SK-N-SH treated with all-trans-retinoic acid at 6 μM for 48 hours (cell line): ENCODE measurements at regions not wholly inside any gene's neighbourhood (a gene's known extent, or its start where the extent isn't known, plus 50 kb on each side); places are given as distances from the start of the nearest gene placed in this dataset.

ENCODE experiments used
- ATAC-seq: fragments of 200-7000 bp; cut with Tn5 transposase; 3 replicates; pipeline ENCODE4 v1.9.1; 2020; ENCODE audit warnings: mild to moderate bottlenecking, moderate library complexity
- ARNTL ChIP-seq: fragments of 450-650 bp; formaldehyde crosslinking; IDR thresholded peaks from 2 replicates; pipeline ENCODE4 v1.5.0; 2020; ENCODE audit warnings: low read depth, mild to moderate bottlenecking, moderate library complexity, borderline replicate concordance
- BACH2 ChIP-seq: fragments of 250-450 bp; sonication (Bioruptor Pico); IDR thresholded peaks from 2 replicates; pipeline ENCODE4 v1.9.0; 2021; ENCODE audit warnings: mild to moderate bottlenecking, borderline replicate concordance
- CSDC2 ChIP-seq: fragments of 250-450 bp; sonication (Bioruptor Pico); IDR thresholded peaks from 2 replicates; pipeline ENCODE4 v1.5.0; 2020; ENCODE audit warnings: mild to moderate bottlenecking, moderate library complexity
- GLIS3 ChIP-seq: fragments of 250-450 bp; sonication (Bioruptor Pico); IDR thresholded peaks from 2 replicates; pipeline ENCODE4 v1.5.0; 2020; ENCODE audit warnings: mild to moderate bottlenecking, moderate library complexity
- ISL1 ChIP-seq: fragments of 250-450 bp; sonication (Bioruptor Pico); IDR thresholded peaks from 2 replicates; pipeline ENCODE4 v2.1.2; 2022; ENCODE audit warnings: mild to moderate bottlenecking, moderate library complexity
- PATZ1 ChIP-seq: fragments of 250-450 bp; sonication (Bioruptor Pico); IDR thresholded peaks from 2 replicates; pipeline ENCODE4 v1.8.0; 2020; ENCODE audit warnings: mild to moderate bottlenecking, moderate library complexity, borderline replicate concordance
- PPARA ChIP-seq: fragments of 250-450 bp; sonication (Bioruptor Pico); IDR thresholded peaks from 2 replicates; pipeline ENCODE4 v1.5.0; 2020; ENCODE audit warnings: mild to moderate bottlenecking, borderline replicate concordance
- RARB ChIP-seq: fragments of 250-450 bp; sonication (Bioruptor Pico); IDR thresholded peaks from 2 replicates; pipeline ENCODE4 v1.8.0; 2021; ENCODE audit warnings: mild to moderate bottlenecking, moderate library complexity
- SNAI2 ChIP-seq: fragments of 250-450 bp; sonication (Bioruptor Pico); IDR thresholded peaks from 2 replicates; pipeline ENCODE4 v1.5.0; 2020; ENCODE audit warnings: mild to moderate bottlenecking, moderate library complexity
- TCF4 ChIP-seq: fragments of 250-450 bp; sonication (Bioruptor Pico); IDR thresholded peaks from 2 replicates; pipeline ENCODE4 v1.8.0; 2021; ENCODE audit warnings: mild to moderate bottlenecking, moderate library complexity, borderline replicate concordance
- TOX ChIP-seq: fragments of 250-450 bp; sonication (Bioruptor Pico); IDR thresholded peaks from 2 replicates; pipeline ENCODE4 v1.8.0; 2021; ENCODE audit warnings: mild to moderate bottlenecking, moderate library complexity, borderline replicate concordance
- ZFP3 ChIP-seq: fragments of 250-450 bp; sonication (Bioruptor Pico); IDR thresholded peaks from 2 replicates; pipeline ENCODE4 v1.5.0; 2020; ENCODE audit warnings: mild to moderate bottlenecking, moderate library complexity
- ZFP30 ChIP-seq: fragments of 450-650 bp; formaldehyde crosslinking; IDR thresholded peaks from 2 replicates; pipeline ENCODE4 v1.5.0; 2022; ENCODE audit warnings: mild to moderate bottlenecking, moderate library complexity
- ZNF565 ChIP-seq: fragments of 450-650 bp; formaldehyde crosslinking; conservative IDR thresholded peaks from 2 replicates; pipeline ENCODE4 v1.5.0; 2020; ENCODE audit warnings: low read depth, mild to moderate bottlenecking, moderate library complexity
- ZNF70 ChIP-seq: fragments of 450-650 bp; formaldehyde crosslinking; IDR thresholded peaks from 2 replicates; pipeline ENCODE4 v1.5.0; 2020; ENCODE audit warnings: mild to moderate bottlenecking, moderate library complexity
- ZNF8 ChIP-seq: fragments of 450-650 bp; formaldehyde crosslinking; IDR thresholded peaks from 2 replicates; pipeline ENCODE4 v1.5.0; 2020; ENCODE audit warnings: mild to moderate bottlenecking, moderate library complexity
- TF ChIP-seq, protein P1 (sequence below): fragments of 250-450 bp; sonication (Bioruptor Pico); IDR thresholded peaks from 2 replicates; pipeline ENCODE4 v1.5.1; 2020; ENCODE audit warnings: low read depth, mild to moderate bottlenecking, moderate library complexity
- TF ChIP-seq, protein P2 (sequence below): fragments of 250-450 bp; sonication (Bioruptor Pico); IDR thresholded peaks from 2 replicates; pipeline ENCODE4 v1.5.0; 2020; ENCODE audit warnings: mild to moderate bottlenecking, moderate library complexity
- TF ChIP-seq, protein P3 (sequence below): fragments of 250-450 bp; sonication (Bioruptor Pico); IDR thresholded peaks from 2 replicates; pipeline ENCODE4 v1.8.0; 2021; ENCODE audit warnings: low read depth, mild to moderate bottlenecking, moderate library complexity, borderline replicate concordance
- TF ChIP-seq, protein P4 (sequence below): fragments of 250-450 bp; sonication (Bioruptor Pico); IDR thresholded peaks from 2 replicates; pipeline ENCODE4 v1.5.1; 2021; ENCODE audit warnings: mild to moderate bottlenecking, moderate library complexity

DNA sequence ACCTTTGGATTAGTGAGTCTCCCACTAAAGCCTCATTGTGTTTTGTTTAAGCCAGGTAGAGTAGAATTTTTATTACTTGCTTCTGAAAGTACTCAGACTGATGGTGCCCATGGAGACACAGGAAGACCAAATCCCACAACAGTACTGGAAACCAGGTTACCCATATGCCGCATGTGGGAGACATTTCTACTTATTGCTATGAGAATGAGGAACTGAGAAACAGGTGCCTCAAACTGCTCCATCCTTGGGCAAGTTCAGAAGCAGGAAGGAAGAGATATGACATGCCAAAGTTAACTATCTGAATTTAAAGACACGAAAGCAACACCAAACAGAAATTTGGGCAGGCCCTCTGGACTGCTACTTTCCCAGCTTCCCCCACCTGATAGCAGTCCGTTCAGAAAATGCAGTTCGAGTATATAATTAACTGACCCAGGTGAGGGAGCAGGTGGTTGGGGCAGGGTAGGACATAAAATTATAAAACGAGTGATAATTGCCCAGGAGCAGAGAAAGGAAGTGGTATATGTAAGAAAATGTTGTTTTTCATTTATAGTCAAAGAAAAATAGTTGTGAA, 382.3 kb upstream of the MTPN start:
- no peak for ATAC-seq
- TF ChIP-seq, protein P1, sequence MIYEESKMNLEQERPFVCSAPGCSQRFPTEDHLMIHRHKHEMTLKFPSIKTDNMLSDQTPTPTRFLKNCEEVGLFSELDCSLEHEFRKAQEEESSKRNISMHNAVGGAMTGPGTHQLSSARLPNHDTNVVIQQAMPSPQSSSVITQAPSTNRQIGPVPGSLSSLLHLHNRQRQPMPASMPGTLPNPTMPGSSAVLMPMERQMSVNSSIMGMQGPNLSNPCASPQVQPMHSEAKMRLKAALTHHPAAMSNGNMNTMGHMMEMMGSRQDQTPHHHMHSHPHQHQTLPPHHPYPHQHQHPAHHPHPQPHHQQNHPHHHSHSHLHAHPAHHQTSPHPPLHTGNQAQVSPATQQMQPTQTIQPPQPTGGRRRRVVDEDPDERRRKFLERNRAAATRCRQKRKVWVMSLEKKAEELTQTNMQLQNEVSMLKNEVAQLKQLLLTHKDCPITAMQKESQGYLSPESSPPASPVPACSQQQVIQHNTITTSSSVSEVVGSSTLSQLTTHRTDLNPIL (CRISPR knock-in tag): no peak
- TF ChIP-seq, protein P2, sequence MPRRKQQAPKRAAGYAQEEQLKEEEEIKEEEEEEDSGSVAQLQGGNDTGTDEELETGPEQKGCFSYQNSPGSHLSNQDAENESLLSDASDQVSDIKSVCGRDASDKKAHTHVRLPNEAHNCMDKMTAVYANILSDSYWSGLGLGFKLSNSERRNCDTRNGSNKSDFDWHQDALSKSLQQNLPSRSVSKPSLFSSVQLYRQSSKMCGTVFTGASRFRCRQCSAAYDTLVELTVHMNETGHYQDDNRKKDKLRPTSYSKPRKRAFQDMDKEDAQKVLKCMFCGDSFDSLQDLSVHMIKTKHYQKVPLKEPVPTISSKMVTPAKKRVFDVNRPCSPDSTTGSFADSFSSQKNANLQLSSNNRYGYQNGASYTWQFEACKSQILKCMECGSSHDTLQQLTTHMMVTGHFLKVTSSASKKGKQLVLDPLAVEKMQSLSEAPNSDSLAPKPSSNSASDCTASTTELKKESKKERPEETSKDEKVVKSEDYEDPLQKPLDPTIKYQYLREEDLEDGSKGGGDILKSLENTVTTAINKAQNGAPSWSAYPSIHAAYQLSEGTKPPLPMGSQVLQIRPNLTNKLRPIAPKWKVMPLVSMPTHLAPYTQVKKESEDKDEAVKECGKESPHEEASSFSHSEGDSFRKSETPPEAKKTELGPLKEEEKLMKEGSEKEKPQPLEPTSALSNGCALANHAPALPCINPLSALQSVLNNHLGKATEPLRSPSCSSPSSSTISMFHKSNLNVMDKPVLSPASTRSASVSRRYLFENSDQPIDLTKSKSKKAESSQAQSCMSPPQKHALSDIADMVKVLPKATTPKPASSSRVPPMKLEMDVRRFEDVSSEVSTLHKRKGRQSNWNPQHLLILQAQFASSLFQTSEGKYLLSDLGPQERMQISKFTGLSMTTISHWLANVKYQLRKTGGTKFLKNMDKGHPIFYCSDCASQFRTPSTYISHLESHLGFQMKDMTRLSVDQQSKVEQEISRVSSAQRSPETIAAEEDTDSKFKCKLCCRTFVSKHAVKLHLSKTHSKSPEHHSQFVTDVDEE (CRISPR knock-in tag): no peak
- no peak for TF ChIP-seq RARB (CRISPR knock-in tag)
- no peak for TF ChIP-seq TCF4 (CRISPR knock-in tag)
- TF ChIP-seq, protein P3, sequence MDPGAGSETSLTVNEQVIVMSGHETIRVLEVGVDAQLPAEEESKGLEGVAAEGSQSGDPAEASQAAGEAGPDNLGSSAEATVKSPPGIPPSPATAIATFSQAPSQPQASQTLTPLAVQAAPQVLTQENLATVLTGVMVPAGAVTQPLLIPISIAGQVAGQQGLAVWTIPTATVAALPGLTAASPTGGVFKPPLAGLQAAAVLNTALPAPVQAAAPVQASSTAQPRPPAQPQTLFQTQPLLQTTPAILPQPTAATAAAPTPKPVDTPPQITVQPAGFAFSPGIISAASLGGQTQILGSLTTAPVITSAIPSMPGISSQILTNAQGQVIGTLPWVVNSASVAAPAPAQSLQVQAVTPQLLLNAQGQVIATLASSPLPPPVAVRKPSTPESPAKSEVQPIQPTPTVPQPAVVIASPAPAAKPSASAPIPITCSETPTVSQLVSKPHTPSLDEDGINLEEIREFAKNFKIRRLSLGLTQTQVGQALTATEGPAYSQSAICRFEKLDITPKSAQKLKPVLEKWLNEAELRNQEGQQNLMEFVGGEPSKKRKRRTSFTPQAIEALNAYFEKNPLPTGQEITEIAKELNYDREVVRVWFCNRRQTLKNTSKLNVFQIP: no peak
- no peak for TF ChIP-seq SNAI2 (CRISPR knock-in tag)
- no peak for TF ChIP-seq ZNF70
- TF ChIP-seq ZNF8 (CRISPR knock-in tag): no peak
- no peak for TF ChIP-seq ARNTL (CRISPR knock-in tag)
- no peak for TF ChIP-seq TOX
- TF ChIP-seq PPARA (CRISPR knock-in tag): no peak
- TF ChIP-seq ZFP30 (CRISPR knock-in tag): no peak
- TF ChIP-seq ZNF565 (CRISPR knock-in tag): no peak
- TF ChIP-seq PATZ1 (CRISPR knock-in tag): no peak
- no peak for TF ChIP-seq ZFP3 (CRISPR knock-in tag)
- TF ChIP-seq ISL1 (CRISPR knock-in tag): no peak

GRCh38 chr7:136353287-136353686, 376.1 kb upstream of the MTPN start:
- no peak for ATAC-seq

More at GRCh38 chr7:136353287-136353686, 376.1 kb upstream of the MTPN start:
- TF ChIP-seq CSDC2: no peak
- TF ChIP-seq ZFP3 (CRISPR knock-in tag): no peak
- TF ChIP-seq ZNF8 (CRISPR knock-in tag): no peak
- no peak for TF ChIP-seq GLIS3
- TF ChIP-seq ZFP30 (CRISPR knock-in tag): no peak
- TF ChIP-seq, protein P2 (CRISPR knock-in tag): no peak
- no peak for TF ChIP-seq BACH2 (CRISPR knock-in tag)
- TF ChIP-seq, protein P3: no peak
- no peak for TF ChIP-seq TCF4 (CRISPR knock-in tag)
- TF ChIP-seq, protein P4, sequence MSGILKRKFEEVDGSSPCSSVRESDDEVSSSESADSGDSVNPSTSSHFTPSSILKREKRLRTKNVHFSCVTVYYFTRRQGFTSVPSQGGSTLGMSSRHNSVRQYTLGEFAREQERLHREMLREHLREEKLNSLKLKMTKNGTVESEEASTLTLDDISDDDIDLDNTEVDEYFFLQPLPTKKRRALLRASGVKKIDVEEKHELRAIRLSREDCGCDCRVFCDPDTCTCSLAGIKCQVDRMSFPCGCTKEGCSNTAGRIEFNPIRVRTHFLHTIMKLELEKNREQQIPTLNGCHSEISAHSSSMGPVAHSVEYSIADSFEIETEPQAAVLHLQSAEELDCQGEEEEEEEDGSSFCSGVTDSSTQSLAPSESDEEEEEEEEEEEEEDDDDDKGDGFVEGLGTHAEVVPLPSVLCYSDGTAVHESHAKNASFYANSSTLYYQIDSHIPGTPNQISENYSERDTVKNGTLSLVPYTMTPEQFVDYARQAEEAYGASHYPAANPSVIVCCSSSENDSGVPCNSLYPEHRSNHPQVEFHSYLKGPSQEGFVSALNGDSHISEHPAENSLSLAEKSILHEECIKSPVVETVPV (CRISPR knock-in tag): no peak
- no peak for TF ChIP-seq ZNF70
- TF ChIP-seq RARB (CRISPR knock-in tag): no peak
